ENCODE measurements at regions not wholly inside any gene's neighbourhood (a gene's known extent, or its start where the extent isn't known, plus 50 kb on each side); places are given as distances from the start of the nearest gene placed in this dataset.
A peak's percentile ranks its signal among the peaks of the same experiment; 100 is the strongest.

GRCh38 chr18:30514059-30514458 lies 528.5 kb downstream of the DSC3 start:
- DNase-seq, result no peak

- no peak for DNase-seq
Measured at GRCh38 chr18:30512872-30513271, 529.7 kb downstream of the DSC3 start.

GRCh38 chr18:30510882-30511281 lies 531.7 kb downstream of the DSC3 start:
- no peak for DNase-seq

GRCh38 chr18:30501594-30501993 lies 540.9 kb downstream of the DSC3 start:
- DNase-seq, result no peak

GRCh38 chr18:30500240-30500945 lies 542.1 kb downstream of the DSC3 start:
- DNase-seq, result no peak

GRCh38 chr18:30499721-30500120 lies 542.8 kb downstream of the DSC3 start:
- DNase-seq, result no peak

GRCh38 chr18:30492552-30493129 lies 549.9 kb downstream of the DSC3 start:
- no peak for DNase-seq

GRCh38 chr18:30491815-30492551 lies 550.6 kb downstream of the DSC3 start:
- no peak for DNase-seq

- no peak for DNase-seq
Measured at GRCh38 chr18:30489890-30490643, 552.5 kb downstream of the DSC3 start.

GRCh38 chr18:30487962-30488361 lies 554.6 kb downstream of the DSC3 start:
- no peak for DNase-seq

- DNase-seq, result no peak
Measured at GRCh38 chr18:30486856-30487255, 555.7 kb downstream of the DSC3 start.

GRCh38 chr18:30485078-30485477 lies 557.5 kb downstream of the DSC3 start:
- DNase-seq, result no peak

GRCh38 chr18:30481871-30482270 lies 560.7 kb downstream of the DSC3 start:
- no peak for DNase-seq

- DNase-seq, result no peak
Measured at GRCh38 chr18:30469091-30469490, 573.5 kb downstream of the DSC3 start.

- DNase-seq, result peak in 2 of 4 experiments; percentile 3 to 9
Measured at GRCh38 chr18:30465096-30465495, 577.4 kb downstream of the DSC3 start.

- DNase-seq, result no peak
Measured at GRCh38 chr18:30457156-30457555, 585.4 kb downstream of the DSC3 start.

- DNase-seq, result no peak
Measured at GRCh38 chr18:30455741-30456140, 586.8 kb downstream of the DSC3 start.

GRCh38 chr18:30454920-30455319 lies 587.6 kb downstream of the DSC3 start:
- no peak for DNase-seq

GRCh38 chr18:30451981-30452380 lies 590.6 kb downstream of the DSC3 start:
- DNase-seq, result no peak

- no peak for DNase-seq
Measured at GRCh38 chr18:30450927-30451326, 591.6 kb downstream of the DSC3 start.

- DNase-seq, result no peak
Measured at GRCh38 chr18:30446605-30447004, 595.9 kb downstream of the DSC3 start.

GRCh38 chr18:30444544-30444943 lies 598.0 kb downstream of the DSC3 start:
- DNase-seq, result no peak

- DNase-seq, result no peak
Measured at GRCh38 chr18:30440351-30440750, 602.2 kb downstream of the DSC3 start.

Measured in suppressor macrophage (primary cell).